Inferior parietal cortex (tissue), 1 donor: ENCODE measurements at regions not wholly inside any gene's neighbourhood (a gene's known extent, or its start where the extent isn't known, plus 50 kb on each side); places are given as distances from the start of the nearest gene placed in this dataset.

Source experiments
- DNase-seq: peaks from one replicate; pipeline ENCODE4 v3.0.0-alpha.2; 2016; ENCODE audit errors: extremely low spot score

GRCh38 chr13:67821606-67822005 is 591.5 kb upstream of the PCDH9 start:
- DNase-seq = no peak

- no peak for DNase-seq
These were observed 576.7 kb upstream of the PCDH9 start for GRCh38 chr13:67806796-67807195.

GRCh38 chr13:67803118-67803517 is 573.0 kb upstream of the PCDH9 start:
- DNase-seq = no peak

GRCh38 chr13:67792151-67792676 is 562.1 kb upstream of the PCDH9 start:
- DNase-seq = no peak

- DNase-seq = no peak
These were observed 560.9 kb upstream of the PCDH9 start for GRCh38 chr13:67791047-67791446.

- no peak for DNase-seq
These were observed 546.0 kb upstream of the PCDH9 start for GRCh38 chr13:67776151-67776550.

- no peak for DNase-seq
These were observed 545.2 kb upstream of the PCDH9 start for GRCh38 chr13:67775359-67775758.

GRCh38 chr13:67772807-67773453 is 542.8 kb upstream of the PCDH9 start:
- DNase-seq = no peak

- no peak for DNase-seq
These were observed 541.0 kb upstream of the PCDH9 start for GRCh38 chr13:67771106-67771505.

- DNase-seq = no peak
These were observed 539.8 kb upstream of the PCDH9 start for GRCh38 chr13:67769987-67770341.

GRCh38 chr13:67769063-67769986 is 539.2 kb upstream of the PCDH9 start:
- no peak for DNase-seq

GRCh38 chr13:67763984-67764383 is 533.8 kb upstream of the PCDH9 start:
- no peak for DNase-seq

GRCh38 chr13:67763384-67763783 is 533.2 kb upstream of the PCDH9 start:
- no peak for DNase-seq

GRCh38 chr13:67758975-67759374 is 528.8 kb upstream of the PCDH9 start:
- DNase-seq = no peak

- DNase-seq = no peak
These were observed 523.9 kb upstream of the PCDH9 start for GRCh38 chr13:67754012-67754411.

GRCh38 chr13:67752759-67753158 is 522.6 kb upstream of the PCDH9 start:
- no peak for DNase-seq

GRCh38 chr13:67742478-67742877 is 512.3 kb upstream of the PCDH9 start:
- DNase-seq = no peak

GRCh38 chr13:67740871-67741535 is 510.9 kb upstream of the PCDH9 start:
- DNase-seq = no peak

GRCh38 chr13:67736646-67737420 is 506.7 kb upstream of the PCDH9 start:
- peak; percentile 38 for DNase-seq

GRCh38 chr13:67735651-67736050 is 505.5 kb upstream of the PCDH9 start:
- DNase-seq = no peak

- DNase-seq = no peak
These were observed 496.8 kb upstream of the PCDH9 start for GRCh38 chr13:67726979-67727378.

GRCh38 chr13:67725999-67726398 is 495.9 kb upstream of the PCDH9 start:
- DNase-seq = no peak
